ENCODE measurements at regions not wholly inside any gene's neighbourhood (a gene's known extent, or its start where the extent isn't known, plus 50 kb on each side); places are given as distances from the start of the nearest gene placed in this dataset.
"Not testable (repeated sequence)": the region's sequence is repeated elsewhere in the genome, so short reads cannot be mapped to it uniquely, and the experiment has no call there.

DNA sequence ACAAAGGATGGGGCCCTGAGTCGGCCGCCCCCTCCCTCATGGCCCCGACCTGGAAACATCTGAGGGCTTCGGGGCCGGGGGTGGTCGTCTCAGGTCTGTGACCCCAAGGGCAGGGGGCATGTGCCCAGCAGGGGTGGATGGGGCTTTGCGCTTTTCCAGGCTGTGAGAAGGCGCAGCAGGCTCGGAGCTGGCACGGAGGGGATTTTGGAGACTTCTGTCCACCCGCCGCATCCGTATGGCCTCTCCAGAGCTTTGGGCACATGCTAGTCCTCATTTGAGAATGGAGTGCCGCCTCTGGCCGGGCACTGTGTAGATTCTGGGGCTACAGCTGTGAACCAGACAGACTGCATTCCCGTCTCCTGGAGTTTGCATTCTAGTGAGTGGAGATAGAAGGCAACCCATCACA is 66.1 kb upstream of the WNT4 start:
- POLR2A ChIA-PET: no interaction called here
- TF ChIP-seq FOXA1 (IDR thresholded peaks at IDR 0.05) (no peak), TARDBP (IDR thresholded peaks at IDR 0.05) (no peak), NFRKB (IDR thresholded peaks at IDR 0.05) (no peak), ELF4 (IDR thresholded peaks at IDR 0.05) (no peak), ZNF384 (IDR thresholded peaks at IDR 0.05) (no peak), ARNT (IDR thresholded peaks at IDR 0.05) (no peak), SUZ12 (IDR thresholded peaks at IDR 0.05) (no peak), CTBP1 (IDR thresholded peaks at IDR 0.05; ENCODE audit: borderline replicate concordance) (no peak)
- DNase-seq (ENCODE audit: extremely low spot score): no peak
- CTCF ChIA-PET: no interaction called here

DNA sequence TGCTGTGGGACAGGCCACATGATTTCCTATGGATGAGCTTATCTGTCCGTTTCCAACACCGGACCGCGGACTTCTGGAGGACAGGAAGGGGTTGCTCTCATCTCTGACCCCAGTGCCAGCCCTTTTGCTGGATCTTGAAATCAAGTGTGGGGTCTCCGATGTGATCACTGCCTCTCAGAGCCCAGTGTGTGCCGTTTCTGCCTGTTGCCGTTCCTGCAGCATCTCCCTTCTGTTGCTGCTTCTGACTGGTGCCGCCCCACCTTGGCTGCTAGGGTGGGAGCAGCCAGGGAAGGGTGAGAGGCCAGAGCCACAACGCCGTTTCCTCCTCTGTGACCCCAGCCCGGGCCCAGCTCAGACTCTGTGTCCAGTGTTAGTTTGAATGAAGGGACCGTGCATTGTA is 67.3 kb upstream of the WNT4 start:
- POLR2A ChIA-PET: no interaction called here
- TF ChIP-seq FOXK2 (IDR thresholded peaks at IDR 0.05) (no peak), NFRKB (IDR thresholded peaks at IDR 0.05) (no peak), L3MBTL2 (conservative IDR thresholded peaks at IDR 0.05) (no peak), FOXA1 (IDR thresholded peaks at IDR 0.05) (no peak), BHLHE40 (IDR thresholded peaks at IDR 0.05; ENCODE audit: borderline replicate concordance) (no peak), ARNT (IDR thresholded peaks at IDR 0.05) (no peak), FOXM1 (IDR thresholded peaks at IDR 0.05; ENCODE audit: borderline replicate concordance) (no peak)

DNA sequence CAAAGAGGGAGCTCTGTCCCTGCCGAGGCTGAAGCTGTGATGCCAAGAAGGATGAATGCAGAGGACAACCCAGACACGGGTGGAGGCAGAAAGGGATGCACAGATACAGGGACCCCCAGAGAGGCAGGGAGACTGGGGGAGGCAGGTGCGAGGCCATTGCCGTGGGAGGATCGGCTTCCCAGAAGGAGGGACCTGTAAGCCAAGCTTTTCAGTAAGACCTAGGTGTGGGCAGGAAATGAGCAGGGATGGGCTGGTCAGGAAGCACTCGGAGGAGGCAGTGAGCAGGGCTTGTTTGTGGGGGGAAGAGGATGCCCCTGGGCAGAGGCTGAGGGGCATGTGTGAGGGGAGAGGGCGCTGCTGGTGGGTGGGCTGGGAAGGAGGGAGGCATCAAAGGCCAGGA is 67.7 kb upstream of the WNT4 start:
- TF ChIP-seq LEF1 (IDR thresholded peaks at IDR 0.05; ENCODE audit: borderline replicate concordance) (no peak), CTBP1 (IDR thresholded peaks at IDR 0.05; ENCODE audit: borderline replicate concordance) (no peak), HDGF (IDR thresholded peaks at IDR 0.05; ENCODE audit: borderline replicate concordance) (no peak), ELF4 (IDR thresholded peaks at IDR 0.05) (no peak), SP1 (IDR thresholded peaks at IDR 0.05) (no peak), FOXA1 (IDR thresholded peaks at IDR 0.05) (no peak), BHLHE40 (IDR thresholded peaks at IDR 0.05; ENCODE audit: borderline replicate concordance) (no peak), NFRKB (IDR thresholded peaks at IDR 0.05) (no peak)
- no peak for DNase-seq (ENCODE audit: extremely low spot score)
- POLR2A ChIA-PET: no interaction called here
- CTCF ChIA-PET: no interaction called here

More for the DNA sequence above, 67.3 kb upstream of the WNT4 start:
- no peak for DNase-seq (ENCODE audit: extremely low spot score)
- CTCF ChIA-PET: no interaction called here

DNA sequence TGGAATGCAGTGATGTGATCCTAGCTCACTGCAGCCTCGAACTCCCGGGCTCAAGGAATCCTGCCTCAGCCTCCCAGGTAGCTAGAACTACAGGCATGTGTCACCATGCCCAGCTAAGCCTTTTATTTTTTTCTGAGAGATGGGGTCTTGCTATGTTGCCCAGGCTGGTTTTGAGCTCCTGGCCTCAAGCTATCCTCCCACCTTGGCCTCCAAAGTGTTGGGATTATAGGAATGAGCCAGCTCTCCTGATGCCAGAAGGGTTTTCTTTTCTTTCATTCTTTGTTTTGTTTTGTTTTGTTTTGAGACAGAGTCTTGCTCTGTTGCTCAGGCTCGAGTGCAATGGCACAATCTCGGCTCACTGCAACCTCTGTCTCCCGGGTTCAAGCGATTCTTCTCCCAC is 68.6 kb upstream of the WNT4 start:
- POLR2A ChIA-PET; CTCF ChIA-PET; DNase-seq (ENCODE audit: extremely low spot score): not testable (repeated sequence)

DNA sequence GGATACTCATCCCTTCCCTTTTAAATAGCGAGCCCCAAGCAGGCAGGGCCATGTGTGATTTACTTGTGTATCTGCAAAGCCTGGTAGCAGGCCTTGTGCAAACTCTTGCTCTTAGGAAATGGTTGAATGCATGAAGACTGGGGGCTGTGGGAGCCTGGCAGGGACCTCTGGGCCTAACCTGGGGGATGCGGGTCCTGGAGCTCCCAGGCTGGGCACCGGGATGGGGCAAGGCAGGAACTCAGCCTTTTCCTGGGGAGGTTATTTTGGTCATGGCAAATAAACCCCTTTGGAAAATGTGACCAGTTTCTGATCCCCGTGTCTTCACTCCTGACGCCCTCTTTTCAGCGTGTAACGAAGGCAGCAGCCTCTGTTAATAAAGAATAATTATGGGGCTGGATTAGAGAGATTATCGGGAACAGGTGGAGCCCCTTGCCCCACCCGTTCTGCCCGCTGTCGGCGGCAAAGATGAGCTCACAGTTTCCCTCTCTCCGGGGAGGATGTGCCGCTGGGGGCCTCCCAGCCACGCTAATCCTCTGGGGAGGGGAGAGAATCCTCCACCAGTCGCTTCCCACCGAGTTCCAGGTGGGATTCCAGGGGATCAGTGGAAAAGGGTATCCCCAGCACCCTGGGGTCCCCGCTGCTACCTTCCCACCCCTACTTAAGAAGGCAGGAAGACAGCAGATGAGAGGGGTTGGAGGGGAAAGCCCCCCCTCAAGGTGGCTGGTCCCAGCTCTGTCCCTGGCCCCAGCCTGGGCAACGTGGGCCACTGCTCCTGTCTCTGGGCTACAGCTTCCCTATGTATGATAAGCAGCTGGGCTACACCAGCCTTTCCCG is 69.7 kb upstream of the WNT4 start:
- TF ChIP-seq SP1 (IDR thresholded peaks at IDR 0.05): no peak
- TF ChIP-seq CTBP1 (IDR thresholded peaks at IDR 0.05; ENCODE audit: borderline replicate concordance): no peak
- no peak for TF ChIP-seq HDGF (IDR thresholded peaks at IDR 0.05; ENCODE audit: borderline replicate concordance)
- no peak for TF ChIP-seq SUZ12 (IDR thresholded peaks at IDR 0.05)
- TF ChIP-seq TARDBP (IDR thresholded peaks at IDR 0.05): no peak
- TF ChIP-seq ZNF384 (IDR thresholded peaks at IDR 0.05): no peak
- no peak for TF ChIP-seq ARNT (IDR thresholded peaks at IDR 0.05)
- TF ChIP-seq FOXK2 (IDR thresholded peaks at IDR 0.05): no peak
- TF ChIP-seq NFRKB (IDR thresholded peaks at IDR 0.05): no peak
- TF ChIP-seq BHLHE40 (IDR thresholded peaks at IDR 0.05; ENCODE audit: borderline replicate concordance): no peak
- TF ChIP-seq LEF1 (IDR thresholded peaks at IDR 0.05; ENCODE audit: borderline replicate concordance): no peak
- TF ChIP-seq ELF4 (IDR thresholded peaks at IDR 0.05): no peak
- TF ChIP-seq, protein P1, sequence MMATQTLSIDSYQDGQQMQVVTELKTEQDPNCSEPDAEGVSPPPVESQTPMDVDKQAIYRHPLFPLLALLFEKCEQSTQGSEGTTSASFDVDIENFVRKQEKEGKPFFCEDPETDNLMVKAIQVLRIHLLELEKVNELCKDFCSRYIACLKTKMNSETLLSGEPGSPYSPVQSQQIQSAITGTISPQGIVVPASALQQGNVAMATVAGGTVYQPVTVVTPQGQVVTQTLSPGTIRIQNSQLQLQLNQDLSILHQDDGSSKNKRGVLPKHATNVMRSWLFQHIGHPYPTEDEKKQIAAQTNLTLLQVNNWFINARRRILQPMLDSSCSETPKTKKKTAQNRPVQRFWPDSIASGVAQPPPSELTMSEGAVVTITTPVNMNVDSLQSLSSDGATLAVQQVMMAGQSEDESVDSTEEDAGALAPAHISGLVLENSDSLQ (IDR thresholded peaks at IDR 0.05): no peak
- TF ChIP-seq FOXM1 (IDR thresholded peaks at IDR 0.05; ENCODE audit: borderline replicate concordance): no peak
- POLR2A ChIA-PET: no interaction called here
- CTCF ChIA-PET: no interaction called here
- DNase-seq (ENCODE audit: extremely low spot score): no peak

DNA sequence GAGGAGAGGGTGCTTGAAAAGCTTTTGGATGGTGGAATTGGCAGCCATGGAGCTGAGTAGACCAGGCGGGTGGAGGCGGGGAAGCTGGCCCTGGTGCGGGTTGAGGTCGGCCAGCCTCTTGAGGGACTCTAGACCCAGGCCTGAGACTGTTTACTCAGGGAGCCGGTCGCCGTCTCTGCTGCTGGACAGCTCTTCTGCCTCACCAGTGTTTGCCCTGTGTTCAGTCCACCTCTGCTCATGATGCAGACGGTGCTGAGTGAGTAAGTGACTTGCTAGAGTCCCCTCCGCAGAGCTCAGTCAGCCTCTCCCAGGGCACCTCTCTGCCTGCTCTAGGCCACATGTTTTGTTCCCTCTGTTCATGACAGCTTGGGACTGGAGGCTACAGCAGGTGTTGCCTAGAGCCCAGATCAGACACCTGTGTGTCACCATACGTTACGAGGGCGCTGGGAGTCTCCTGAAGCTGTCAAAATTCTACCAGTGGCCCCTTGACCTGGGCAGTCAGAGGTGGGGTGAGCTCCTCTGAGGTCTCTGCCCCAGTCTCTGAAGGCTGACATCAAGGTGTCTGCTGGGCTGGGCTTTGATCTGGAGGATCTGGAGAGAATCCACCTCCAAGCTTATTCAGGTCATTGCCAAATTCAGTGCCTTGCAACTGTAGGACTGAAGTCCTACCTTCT is 73.5 kb upstream of the WNT4 start:
- ChIA-PET POLR2A (no interaction called here), CTCF (no interaction called here)
- TF ChIP-seq FOXM1 (IDR thresholded peaks at IDR 0.05; ENCODE audit: borderline replicate concordance): no peak
- TF ChIP-seq NFRKB (IDR thresholded peaks at IDR 0.05): no peak
- DNase-seq (ENCODE audit: extremely low spot score): no peak

DNA sequence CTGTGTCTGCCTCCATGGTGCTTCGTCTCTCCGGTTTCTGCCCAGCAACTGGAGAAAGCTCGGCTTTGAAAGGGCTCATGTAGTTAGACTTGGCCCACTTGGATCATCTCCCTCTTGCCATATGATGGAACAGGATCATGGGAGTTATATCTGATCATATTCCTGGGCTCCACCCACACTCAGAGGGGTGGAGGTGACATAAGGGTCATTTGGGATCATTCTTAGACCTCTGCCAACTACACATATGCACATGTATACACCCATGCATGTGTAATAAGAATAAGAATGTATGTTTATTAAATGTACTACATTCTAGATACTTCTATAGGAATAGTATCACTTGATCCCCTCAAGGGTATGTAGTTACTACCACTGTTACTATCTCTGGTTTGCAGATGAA is 74.1 kb upstream of the WNT4 start:
- ChIA-PET CTCF (no interaction called here), POLR2A (no interaction called here)
- DNase-seq (ENCODE audit: extremely low spot score): no peak
- TF ChIP-seq CTBP1 (IDR thresholded peaks at IDR 0.05; ENCODE audit: borderline replicate concordance) (no peak), TARDBP (IDR thresholded peaks at IDR 0.05) (no peak), ELF4 (IDR thresholded peaks at IDR 0.05) (no peak), FOXA1 (IDR thresholded peaks at IDR 0.05) (no peak), ARNT (IDR thresholded peaks at IDR 0.05) (no peak), FOXM1 (IDR thresholded peaks at IDR 0.05; ENCODE audit: borderline replicate concordance) (no peak), SP1 (IDR thresholded peaks at IDR 0.05) (no peak), FOXK2 (IDR thresholded peaks at IDR 0.05) (no peak), L3MBTL2 (conservative IDR thresholded peaks at IDR 0.05) (no peak), HDGF (IDR thresholded peaks at IDR 0.05; ENCODE audit: borderline replicate concordance) (no peak), LEF1 (IDR thresholded peaks at IDR 0.05; ENCODE audit: borderline replicate concordance) (no peak), NFRKB (IDR thresholded peaks at IDR 0.05) (no peak), ZNF384 (IDR thresholded peaks at IDR 0.05) (no peak), BHLHE40 (IDR thresholded peaks at IDR 0.05; ENCODE audit: borderline replicate concordance) (no peak)
- TF ChIP-seq, protein P1 (IDR thresholded peaks at IDR 0.05): no peak
